AG09319 (cell line): ENCODE measurements at regions not wholly inside any gene's neighbourhood (a gene's known extent, or its start where the extent isn't known, plus 50 kb on each side); places are given as distances from the start of the nearest gene placed in this dataset.

Experiments used
- DNase-seq: peaks from one replicate; pipeline ENCODE4 v3.0.0-alpha.2; 2010; ENCODE audit warnings: low read depth; ENCODE audit errors: extremely low read depth
- TF ChIP-seq, protein P1 (sequence below): IDR thresholded peaks from 2 replicates; pipeline ENCODE4 v1.5.1; 2011; ENCODE audit warnings: low read depth, mild to moderate bottlenecking, inconsistent platforms, low read length, moderate library complexity

DNA sequence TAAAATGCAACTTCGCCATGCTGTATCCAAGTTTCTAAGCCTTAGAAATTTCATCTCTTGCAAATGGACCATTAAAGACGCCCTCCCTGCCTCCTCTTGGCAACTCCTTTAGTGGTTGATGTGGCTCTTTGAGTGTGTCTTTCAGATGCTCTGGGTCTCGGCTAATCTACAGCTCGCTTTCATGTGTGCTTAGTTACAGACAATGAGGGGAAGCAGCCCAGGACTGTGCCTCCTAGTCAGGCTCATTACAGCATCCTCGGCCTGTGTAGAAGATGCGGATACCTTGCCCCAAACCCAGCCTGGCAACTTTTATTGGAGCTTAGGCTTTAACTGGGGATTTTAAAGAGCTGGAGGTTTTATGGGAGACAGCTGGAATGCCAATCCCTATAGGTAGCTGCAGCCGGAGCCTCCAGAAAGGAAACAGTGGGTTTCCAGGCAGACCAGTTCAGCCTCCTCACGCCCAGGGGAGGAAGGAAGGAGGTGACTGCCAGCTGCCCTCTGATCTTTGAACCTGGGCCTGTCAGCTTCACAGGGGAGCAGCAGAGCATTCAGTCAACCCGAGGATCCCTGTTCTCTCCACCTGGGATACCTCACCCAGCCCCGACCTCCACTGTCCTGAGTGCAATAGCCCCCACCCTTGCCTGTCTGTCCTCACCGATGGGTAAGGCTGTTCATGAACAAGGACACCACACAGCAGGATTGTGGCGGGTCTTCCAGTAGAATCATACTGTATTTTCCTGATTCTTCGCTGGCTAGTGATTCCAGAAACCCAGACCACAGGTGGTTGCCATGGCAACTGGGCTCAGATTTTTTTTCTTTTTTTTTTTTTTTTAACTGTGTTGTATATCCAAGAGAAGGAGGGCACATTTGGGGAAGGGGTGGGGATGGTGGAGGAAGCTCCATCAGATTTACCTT lies 638.5 kb downstream of the MED13L start:
- DNase-seq: no peak

DNA sequence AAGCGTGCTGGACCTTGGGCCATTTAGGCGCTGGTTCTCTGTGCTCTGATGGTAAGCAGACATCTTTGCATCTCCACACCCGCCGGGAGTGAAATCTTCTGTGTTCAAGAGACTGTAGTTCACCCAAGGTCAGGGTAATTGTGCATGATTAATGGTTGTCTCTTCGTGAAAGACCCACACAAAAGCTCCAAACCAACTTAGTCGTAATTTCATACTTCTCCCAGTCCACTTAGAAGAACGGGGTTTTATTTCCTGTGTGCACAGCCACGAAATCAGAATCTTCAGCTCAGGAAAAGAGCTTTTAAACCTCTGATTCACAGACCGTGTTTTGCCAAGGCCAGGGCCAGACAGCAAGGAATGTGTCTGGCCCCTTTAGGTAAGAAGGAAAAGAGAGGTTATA lies 640.9 kb downstream of the MED13L start:
- no peak for DNase-seq
- TF ChIP-seq, protein P1, sequence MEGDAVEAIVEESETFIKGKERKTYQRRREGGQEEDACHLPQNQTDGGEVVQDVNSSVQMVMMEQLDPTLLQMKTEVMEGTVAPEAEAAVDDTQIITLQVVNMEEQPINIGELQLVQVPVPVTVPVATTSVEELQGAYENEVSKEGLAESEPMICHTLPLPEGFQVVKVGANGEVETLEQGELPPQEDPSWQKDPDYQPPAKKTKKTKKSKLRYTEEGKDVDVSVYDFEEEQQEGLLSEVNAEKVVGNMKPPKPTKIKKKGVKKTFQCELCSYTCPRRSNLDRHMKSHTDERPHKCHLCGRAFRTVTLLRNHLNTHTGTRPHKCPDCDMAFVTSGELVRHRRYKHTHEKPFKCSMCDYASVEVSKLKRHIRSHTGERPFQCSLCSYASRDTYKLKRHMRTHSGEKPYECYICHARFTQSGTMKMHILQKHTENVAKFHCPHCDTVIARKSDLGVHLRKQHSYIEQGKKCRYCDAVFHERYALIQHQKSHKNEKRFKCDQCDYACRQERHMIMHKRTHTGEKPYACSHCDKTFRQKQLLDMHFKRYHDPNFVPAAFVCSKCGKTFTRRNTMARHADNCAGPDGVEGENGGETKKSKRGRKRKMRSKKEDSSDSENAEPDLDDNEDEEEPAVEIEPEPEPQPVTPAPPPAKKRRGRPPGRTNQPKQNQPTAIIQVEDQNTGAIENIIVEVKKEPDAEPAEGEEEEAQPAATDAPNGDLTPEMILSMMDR: no peak

More for the DNA sequence above, 638.5 kb downstream of the MED13L start:
- TF ChIP-seq, protein P1: no peak

DNA sequence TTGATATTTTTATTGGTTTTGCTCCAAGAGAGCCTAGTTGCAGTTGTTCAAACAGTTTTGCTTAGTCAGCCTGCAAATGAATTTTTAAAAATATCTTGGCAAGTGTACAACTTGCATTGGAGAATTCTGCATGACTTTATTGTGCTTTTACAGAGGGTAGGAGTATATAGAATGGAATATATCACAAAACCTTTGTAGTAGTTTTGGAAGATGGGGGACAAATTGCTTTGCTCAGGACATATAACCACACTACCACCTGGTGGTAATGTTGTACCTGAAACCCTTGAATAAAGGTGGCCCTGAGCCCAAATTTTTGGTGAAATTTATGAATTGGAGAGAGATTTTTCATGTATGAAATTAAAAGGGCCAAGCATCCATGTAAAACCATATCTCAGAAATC lies 645.2 kb downstream of the MED13L start:
- no peak for DNase-seq
- TF ChIP-seq, protein P1: no peak; the same call in none of the 2 replicates

DNA sequence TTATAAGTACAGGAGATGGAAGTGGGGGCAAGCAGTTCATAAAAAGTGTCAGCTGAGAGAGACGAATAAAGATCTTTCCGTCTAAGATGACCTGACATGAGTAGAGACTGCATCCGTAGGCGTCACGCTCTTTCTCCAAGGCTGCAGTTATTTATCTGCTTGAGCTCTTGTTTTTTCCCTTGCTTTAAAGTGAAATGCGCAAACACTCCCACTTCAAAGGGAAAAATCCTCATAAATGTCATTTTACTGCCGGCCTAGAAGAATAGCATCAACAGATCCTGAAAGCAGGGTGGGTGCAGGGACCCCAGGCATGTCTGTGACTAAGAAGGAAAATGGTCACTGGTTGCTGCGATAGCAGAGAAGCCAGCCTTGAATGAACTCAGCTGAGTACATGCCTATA lies 647.4 kb downstream of the MED13L start:
- TF ChIP-seq, protein P1: no peak
- DNase-seq: no peak

DNA sequence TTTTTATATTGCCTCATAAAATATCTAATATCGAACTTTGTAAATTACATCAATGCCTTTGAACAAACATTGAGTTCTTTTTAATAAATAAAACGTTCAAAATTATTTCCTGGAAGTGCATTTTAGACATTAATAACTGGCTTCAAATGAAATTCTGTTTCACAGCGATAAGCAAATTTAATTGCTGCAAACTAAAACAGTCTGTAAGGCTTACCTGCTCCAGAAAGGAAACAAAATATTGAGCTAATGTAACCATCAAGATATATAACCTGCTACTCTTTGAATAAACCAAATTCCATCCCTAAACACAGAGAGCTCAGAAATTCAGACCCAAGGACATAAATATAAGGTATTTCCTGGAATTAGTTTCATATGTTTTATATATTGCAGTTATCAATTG lies 651.3 kb downstream of the MED13L start:
- no peak for DNase-seq
- TF ChIP-seq, protein P1: no peak

DNA sequence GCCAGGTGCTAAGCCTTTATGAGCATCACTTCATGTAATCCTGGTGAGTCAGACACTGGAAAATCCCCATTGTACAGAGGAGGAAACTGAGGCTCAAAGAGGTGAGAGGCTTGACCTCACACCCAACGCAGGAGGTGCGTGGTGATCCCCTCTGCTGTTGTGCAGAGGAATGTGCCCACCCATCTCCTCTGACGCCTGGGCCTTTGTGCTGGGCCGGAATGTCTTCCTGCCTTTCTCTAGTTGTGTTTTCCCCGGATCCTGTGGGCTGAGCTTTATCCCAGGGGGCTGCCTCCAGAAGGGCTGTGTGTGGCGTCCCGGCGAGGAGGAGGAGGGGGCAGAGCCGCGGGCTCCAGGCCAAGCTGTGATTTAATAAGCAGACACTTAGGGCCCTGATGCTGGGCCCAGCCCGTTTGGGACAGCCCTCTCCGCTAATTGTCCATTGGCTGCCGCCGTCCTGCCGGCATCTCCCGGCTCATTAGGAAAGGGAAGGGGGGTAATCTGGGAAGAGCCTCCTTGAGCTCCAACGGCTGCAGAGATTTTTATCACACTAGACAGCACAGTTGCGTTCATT lies 653.6 kb downstream of the MED13L start:
- no peak for DNase-seq
- TF ChIP-seq, protein P1: no peak

DNA sequence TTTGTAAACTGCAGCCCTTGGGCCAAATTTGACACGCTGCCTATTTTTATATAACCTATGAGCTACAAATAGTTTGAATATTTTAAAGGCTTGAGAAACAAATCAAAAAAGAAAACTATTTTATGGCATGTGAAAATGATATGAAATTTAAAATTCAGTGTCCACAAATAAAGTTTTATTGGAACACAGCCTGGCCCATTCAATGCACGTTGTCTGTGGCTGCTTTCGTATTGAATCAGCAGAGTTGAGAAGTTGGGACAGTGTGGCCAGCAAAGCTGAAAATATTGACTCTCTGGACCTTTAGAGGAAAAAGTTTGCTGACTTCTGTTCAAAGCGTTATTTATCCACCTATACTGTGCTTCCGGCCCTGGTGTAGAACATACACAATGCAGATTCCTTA lies 654.2 kb downstream of the MED13L start:
- no peak for DNase-seq

More for the DNA sequence above, 654.2 kb downstream of the MED13L start:
- TF ChIP-seq, protein P1: no peak
